H1 (cell line): ENCODE measurements at regions not wholly inside any gene's neighbourhood (a gene's known extent, or its start where the extent isn't known, plus 50 kb on each side); places are given as distances from the start of the nearest gene placed in this dataset.

Experiments used
- HDAC2 ChIP-seq, 2 experiments: fragments of 300-600 bp in 1 of 2; sonication (generic) in 1 of 2; IDR thresholded peaks; 2 replicates each; pipeline ENCODE4 v1.6.1; 2011 to 2012; ENCODE audit warnings: low read depth in 2 of 2, low read length in 2 of 2, mild to moderate bottlenecking in 2 of 2, moderate library complexity in 2 of 2, borderline replicate concordance in 1 of 2, inconsistent platforms in 1 of 2
- HDAC6 ChIP-seq: IDR thresholded peaks from one replicate; pipeline ENCODE4 v1.7.1; 2012; ENCODE audit warnings: low read depth, mild to moderate bottlenecking, inconsistent platforms, low read length, moderate library complexity
- SP4 ChIP-seq: IDR thresholded peaks from 2 replicates; pipeline ENCODE4 v1.6.1; 2012; ENCODE audit warnings: low read length, inconsistent platforms

DNA sequence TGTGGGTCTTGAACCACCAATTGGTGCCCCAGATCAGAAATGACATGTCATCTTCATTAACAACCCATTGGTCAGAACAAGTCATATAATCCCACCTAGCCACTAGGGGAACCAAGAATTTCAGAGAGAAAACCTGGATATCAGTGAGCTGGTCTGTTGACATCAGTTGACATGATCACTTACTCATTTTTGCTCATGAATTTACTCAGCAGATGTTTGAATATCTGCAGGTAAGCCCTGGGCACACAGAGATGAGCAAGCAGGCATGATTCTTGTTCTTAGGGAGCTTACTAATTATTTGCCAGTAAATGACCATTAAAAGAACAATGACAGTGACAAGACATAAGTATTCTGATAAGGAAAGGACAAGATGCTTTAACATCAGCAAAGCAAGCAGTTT lies 64.3 kb upstream of the PLCL2 start (continued):
- TF ChIP-seq HDAC2 (IDR thresholded peaks at IDR 0.05; ENCODE audit: borderline replicate concordance in 1 of 2, low read depth in 2 of 2, low read length in 2 of 2) (no peak), SP4 (no peak), HDAC6 (no peak)
- TF ChIP-seq, all 59 proteins: peak for 0
